ENCODE measurements at regions not wholly inside any gene's neighbourhood (a gene's known extent, or its start where the extent isn't known, plus 50 kb on each side); places are given as distances from the start of the nearest gene placed in this dataset.
"Not testable (repeated sequence)": the region's sequence is repeated elsewhere in the genome, so short reads cannot be mapped to it uniquely, and the experiment has no call there.

GRCh38 chr4:79551555-79551954 lies 143.5 kb upstream of the GK2 start:
- Histone ChIP-seq H3K27me3 (ENCODE audit: control insufficient read depth in 1 of 2, insufficient read depth in 2 of 2, low read length in 2 of 2) (no peaks in the 10 kb centered on the region), H3K9me3 (ENCODE audit: control insufficient read depth in 1 of 2, low read length in 2 of 2) (no peaks in the 10 kb centered on the region), H3K4me3 (ENCODE audit: low read depth in 1 of 2, low read length in 2 of 2) (no peak overlapping the region), H3K9ac (ENCODE audit: low read depth in 1 of 2, low read length in 2 of 2) (no peak overlapping the region), H3K27ac (ENCODE audit: low read depth, low read length) (no peak overlapping the region), H3K4me1 (ENCODE audit: control insufficient read depth in 1 of 2, insufficient read depth in 2 of 2, low read length in 2 of 2) (no peaks in the 10 kb centered on the region), H3K36me3 (ENCODE audit: control insufficient read depth in 1 of 2, insufficient read depth in 2 of 2, low read length in 2 of 2) (no peaks in the 10 kb centered on the region)

DNA sequence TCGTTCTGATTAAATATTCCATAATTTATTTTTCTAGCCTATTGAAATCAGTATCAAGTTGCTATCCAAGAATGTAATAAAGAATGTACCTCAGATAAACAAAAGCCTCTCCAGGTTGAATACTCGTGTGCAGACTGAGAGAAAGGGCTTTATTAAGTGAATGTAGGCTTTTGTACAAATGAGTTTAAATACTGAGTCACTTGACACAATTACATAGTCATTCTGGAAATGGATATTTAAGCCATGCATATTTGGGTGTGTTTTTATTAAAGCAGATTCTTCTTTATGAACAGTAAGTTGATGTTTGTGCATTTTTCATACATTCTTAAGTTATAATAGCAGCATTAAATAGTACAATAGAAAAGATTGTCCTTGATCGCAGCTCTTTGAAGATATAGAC lies 139.8 kb upstream of the GK2 start:
- Histone ChIP-seq H3K4me3 (ENCODE audit: low read depth in 1 of 2, low read length in 2 of 2) (no peak overlapping the region), H3K9ac (ENCODE audit: low read depth in 1 of 2, low read length in 2 of 2) (no peak overlapping the region), H3K27me3 (ENCODE audit: control insufficient read depth in 1 of 2, insufficient read depth in 2 of 2, low read length in 2 of 2) (no peaks in the 10 kb centered on the region), H3K4me1 (ENCODE audit: control insufficient read depth in 1 of 2, insufficient read depth in 2 of 2, low read length in 2 of 2) (no peaks in the 10 kb centered on the region), H3K36me3 (ENCODE audit: control insufficient read depth in 1 of 2, insufficient read depth in 2 of 2, low read length in 2 of 2) (no peaks in the 10 kb centered on the region), H3K9me3 (ENCODE audit: control insufficient read depth in 1 of 2, low read length in 2 of 2) (no peaks in the 10 kb centered on the region), H3K27ac (ENCODE audit: low read depth, low read length) (no peak overlapping the region)

GRCh38 chr4:79545292-79545691 lies 137.3 kb upstream of the GK2 start:
- not testable (repeated sequence) for H3K36me3 ChIP-seq (ENCODE audit: control insufficient read depth in 1 of 2, insufficient read depth in 2 of 2, low read length in 2 of 2); H3K4me1 ChIP-seq (ENCODE audit: control insufficient read depth in 1 of 2, insufficient read depth in 2 of 2, low read length in 2 of 2); H3K4me3 ChIP-seq (ENCODE audit: low read depth in 1 of 2, low read length in 2 of 2); H3K9ac ChIP-seq (ENCODE audit: low read depth in 1 of 2, low read length in 2 of 2); H3K9me3 ChIP-seq (ENCODE audit: control insufficient read depth in 1 of 2, low read length in 2 of 2); H3K27me3 ChIP-seq (ENCODE audit: control insufficient read depth in 1 of 2, insufficient read depth in 2 of 2, low read length in 2 of 2); H3K27ac ChIP-seq (ENCODE audit: low read depth, low read length)

DNA sequence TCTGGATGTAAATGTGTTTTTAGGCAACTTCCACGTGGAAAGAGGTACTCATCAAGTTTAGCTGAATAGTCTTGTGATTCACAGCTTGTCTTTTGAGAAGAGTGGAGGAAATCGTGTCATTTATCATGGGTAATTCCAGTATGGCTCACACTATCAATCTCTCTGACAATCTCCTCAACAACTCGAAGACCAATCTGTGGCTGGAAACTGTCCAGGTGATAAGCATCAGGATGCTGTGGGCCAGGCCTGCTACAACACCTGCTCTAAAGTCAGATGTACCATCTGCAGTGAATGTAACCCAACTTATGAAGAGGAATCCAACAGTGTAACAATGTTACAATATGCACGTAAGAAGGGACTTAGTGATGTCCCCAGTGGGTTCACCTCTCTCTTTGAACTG lies 132.1 kb upstream of the GK2 start:
- no peaks in the 10 kb centered on the region for H3K4me1 ChIP-seq (ENCODE audit: control insufficient read depth in 1 of 2, insufficient read depth in 2 of 2, low read length in 2 of 2)
- no peaks in the 10 kb centered on the region for H3K9me3 ChIP-seq (ENCODE audit: control insufficient read depth in 1 of 2, low read length in 2 of 2)
- H3K4me3 ChIP-seq (ENCODE audit: low read depth in 1 of 2, low read length in 2 of 2), result no peak overlapping the region
- H3K27me3 ChIP-seq (ENCODE audit: control insufficient read depth in 1 of 2, insufficient read depth in 2 of 2, low read length in 2 of 2), result no peaks in the 10 kb centered on the region
- H3K36me3 ChIP-seq (ENCODE audit: control insufficient read depth in 1 of 2, insufficient read depth in 2 of 2, low read length in 2 of 2), result no peaks in the 10 kb centered on the region
- H3K9ac ChIP-seq (ENCODE audit: low read depth in 1 of 2, low read length in 2 of 2), result no peak overlapping the region
- no peak overlapping the region for H3K27ac ChIP-seq (ENCODE audit: low read depth, low read length)

- Histone ChIP-seq H3K4me3 (ENCODE audit: low read depth in 1 of 2, low read length in 2 of 2) (no peak overlapping the region), H3K36me3 (ENCODE audit: control insufficient read depth in 1 of 2, insufficient read depth in 2 of 2, low read length in 2 of 2) (no peaks in the 10 kb centered on the region), H3K27ac (ENCODE audit: low read depth, low read length) (no peak overlapping the region), H3K27me3 (ENCODE audit: control insufficient read depth in 1 of 2, insufficient read depth in 2 of 2, low read length in 2 of 2) (no peaks in the 10 kb centered on the region), H3K9ac (ENCODE audit: low read depth in 1 of 2, low read length in 2 of 2) (no peak overlapping the region), H3K9me3 (ENCODE audit: control insufficient read depth in 1 of 2, low read length in 2 of 2) (no peaks in the 10 kb centered on the region), H3K4me1 (ENCODE audit: control insufficient read depth in 1 of 2, insufficient read depth in 2 of 2, low read length in 2 of 2) (no peaks in the 10 kb centered on the region)
Observed at GRCh38 chr4:79535516-79535915, 127.5 kb upstream of the GK2 start.

- Histone ChIP-seq H3K4me1 (ENCODE audit: control insufficient read depth in 1 of 2, insufficient read depth in 2 of 2, low read length in 2 of 2) (no peaks in the 10 kb centered on the region), H3K9ac (ENCODE audit: low read depth in 1 of 2, low read length in 2 of 2) (no peak overlapping the region), H3K27ac (ENCODE audit: low read depth, low read length) (no peak overlapping the region), H3K4me3 (ENCODE audit: low read depth in 1 of 2, low read length in 2 of 2) (no peak overlapping the region), H3K36me3 (ENCODE audit: control insufficient read depth in 1 of 2, insufficient read depth in 2 of 2, low read length in 2 of 2) (no peaks in the 10 kb centered on the region), H3K9me3 (ENCODE audit: control insufficient read depth in 1 of 2, low read length in 2 of 2) (no peaks in the 10 kb centered on the region), H3K27me3 (ENCODE audit: control insufficient read depth in 1 of 2, insufficient read depth in 2 of 2, low read length in 2 of 2) (no peaks in the 10 kb centered on the region)
Observed at GRCh38 chr4:79528241-79528706, 120.2 kb upstream of the GK2 start.

GRCh38 chr4:79526641-79527565 lies 118.9 kb upstream of the GK2 start:
- Histone ChIP-seq H3K4me1 (ENCODE audit: control insufficient read depth in 1 of 2, insufficient read depth in 2 of 2, low read length in 2 of 2) (no peaks in the 10 kb centered on the region), H3K9ac (ENCODE audit: low read depth in 1 of 2, low read length in 2 of 2) (no peak overlapping the region), H3K4me3 (ENCODE audit: low read depth in 1 of 2, low read length in 2 of 2) (no peak overlapping the region), H3K27ac (ENCODE audit: low read depth, low read length) (no peak overlapping the region), H3K36me3 (ENCODE audit: control insufficient read depth in 1 of 2, insufficient read depth in 2 of 2, low read length in 2 of 2) (no peaks in the 10 kb centered on the region), H3K27me3 (ENCODE audit: control insufficient read depth in 1 of 2, insufficient read depth in 2 of 2, low read length in 2 of 2) (no peaks in the 10 kb centered on the region), H3K9me3 (ENCODE audit: control insufficient read depth in 1 of 2, low read length in 2 of 2) (no peaks in the 10 kb centered on the region)

DNA sequence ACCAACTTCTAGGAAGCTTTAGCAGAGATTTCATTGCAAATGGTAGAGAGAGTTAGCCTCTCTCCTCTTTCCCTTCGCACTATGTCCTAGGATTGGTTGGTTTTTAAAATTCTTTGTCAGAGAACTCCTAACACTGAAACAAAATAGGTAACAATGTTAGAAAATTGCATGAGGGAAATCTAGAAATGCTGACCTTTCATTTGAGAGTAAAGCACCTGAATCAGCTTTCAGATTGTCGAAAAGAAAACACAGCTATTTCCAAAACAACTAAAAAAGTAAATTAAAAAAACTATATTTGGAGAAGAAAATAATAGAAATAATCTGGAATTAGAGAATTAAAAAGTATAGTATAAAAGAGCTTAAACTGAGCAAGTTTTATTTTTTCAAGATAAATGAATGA lies 108.1 kb upstream of the GK2 start:
- H3K9ac ChIP-seq (ENCODE audit: low read depth in 1 of 2, low read length in 2 of 2), result no peak overlapping the region
- no peak overlapping the region for H3K27ac ChIP-seq (ENCODE audit: low read depth, low read length)
- no peak overlapping the region for H3K4me3 ChIP-seq (ENCODE audit: low read depth in 1 of 2, low read length in 2 of 2)
- H3K36me3 ChIP-seq (ENCODE audit: control insufficient read depth in 1 of 2, insufficient read depth in 2 of 2, low read length in 2 of 2), result no peaks in the 10 kb centered on the region
- H3K9me3 ChIP-seq (ENCODE audit: control insufficient read depth in 1 of 2, low read length in 2 of 2), result no peaks in the 10 kb centered on the region
- H3K4me1 ChIP-seq (ENCODE audit: control insufficient read depth in 1 of 2, insufficient read depth in 2 of 2, low read length in 2 of 2), result no peaks in the 10 kb centered on the region
- no peaks in the 10 kb centered on the region for H3K27me3 ChIP-seq (ENCODE audit: control insufficient read depth in 1 of 2, insufficient read depth in 2 of 2, low read length in 2 of 2)

- no peaks in the 10 kb centered on the region for H3K27me3 ChIP-seq (ENCODE audit: control insufficient read depth in 1 of 2, insufficient read depth in 2 of 2, low read length in 2 of 2)
- no peaks in the 10 kb centered on the region for H3K4me1 ChIP-seq (ENCODE audit: control insufficient read depth in 1 of 2, insufficient read depth in 2 of 2, low read length in 2 of 2)
- H3K4me3 ChIP-seq (ENCODE audit: low read depth in 1 of 2, low read length in 2 of 2), result no peak overlapping the region
- H3K9ac ChIP-seq (ENCODE audit: low read depth in 1 of 2, low read length in 2 of 2), result no peak overlapping the region
- H3K36me3 ChIP-seq (ENCODE audit: control insufficient read depth in 1 of 2, insufficient read depth in 2 of 2, low read length in 2 of 2), result no peaks in the 10 kb centered on the region
- H3K27ac ChIP-seq (ENCODE audit: low read depth, low read length), result no peak overlapping the region
- no peaks in the 10 kb centered on the region for H3K9me3 ChIP-seq (ENCODE audit: control insufficient read depth in 1 of 2, low read length in 2 of 2)
Observed at GRCh38 chr4:79514621-79515329, 106.7 kb upstream of the GK2 start.

DNA sequence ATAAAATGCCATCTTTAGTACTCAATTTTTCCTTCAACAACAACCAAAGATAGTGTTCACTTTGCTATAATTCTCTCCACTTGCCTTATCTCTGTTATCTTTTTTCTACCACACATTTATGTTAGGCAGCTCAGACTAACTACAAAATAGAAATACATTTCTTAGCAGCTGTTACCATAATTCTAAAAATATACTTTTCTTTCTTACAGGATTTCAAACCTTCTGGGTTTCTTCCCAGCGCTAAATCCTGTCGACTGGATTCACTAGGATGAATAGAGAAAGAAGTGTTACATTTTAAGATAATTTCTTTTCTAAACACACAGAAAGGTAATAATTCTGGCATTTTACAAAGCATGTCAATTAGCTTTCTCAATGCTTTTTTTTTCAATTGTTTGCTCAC lies 105.5 kb upstream of the GK2 start:
- Histone ChIP-seq H3K9ac (ENCODE audit: low read depth in 1 of 2, low read length in 2 of 2) (no peak overlapping the region), H3K9me3 (ENCODE audit: control insufficient read depth in 1 of 2, low read length in 2 of 2) (no peaks in the 10 kb centered on the region), H3K27ac (ENCODE audit: low read depth, low read length) (no peak overlapping the region), H3K36me3 (ENCODE audit: control insufficient read depth in 1 of 2, insufficient read depth in 2 of 2, low read length in 2 of 2) (no peaks in the 10 kb centered on the region), H3K4me3 (ENCODE audit: low read depth in 1 of 2, low read length in 2 of 2) (no peak overlapping the region), H3K4me1 (ENCODE audit: control insufficient read depth in 1 of 2, insufficient read depth in 2 of 2, low read length in 2 of 2) (no peaks in the 10 kb centered on the region), H3K27me3 (ENCODE audit: control insufficient read depth in 1 of 2, insufficient read depth in 2 of 2, low read length in 2 of 2) (no peaks in the 10 kb centered on the region)
